IMR-90 (cell line): ENCODE measurements at regions not wholly inside any gene's neighbourhood (a gene's known extent, or its start where the extent isn't known, plus 50 kb on each side); places are given as distances from the start of the nearest gene placed in this dataset.

ENCODE experiments used
- BHLHE40 ChIP-seq: fragments of 150-350 bp; IDR thresholded peaks from 2 replicates; pipeline ENCODE4 v1.6.1; 2016; ENCODE audit warnings: mild to moderate bottlenecking, low read depth, low read length
- CTCF ChIP-seq: conservative IDR thresholded peaks from 2 replicates; pipeline ENCODE4 v1.5.1; 2012; ENCODE audit warnings: mild to moderate bottlenecking, low read depth, low read length, improper control_type of control experiment
- ELK1 ChIP-seq: fragments of 150-350 bp; IDR thresholded peaks from 2 replicates; pipeline ENCODE4 v1.6.1; 2016; ENCODE audit warnings: low read depth, mild to moderate bottlenecking, low read length, moderate library complexity, borderline replicate concordance
- FOS ChIP-seq: fragments of 150-350 bp; IDR thresholded peaks from 2 replicates; pipeline ENCODE4 v1.6.1; 2016; ENCODE audit warnings: low read depth, low read length
- MAFK ChIP-seq: IDR thresholded peaks from 2 replicates; pipeline ENCODE4 v1.6.1; 2012; ENCODE audit warnings: low read depth, low read length, improper control_type of control experiment
- MXI1 ChIP-seq: IDR thresholded peaks from 2 replicates; pipeline ENCODE4 v1.6.1; 2012; ENCODE audit warnings: low read depth, mild to moderate bottlenecking, low read length, moderate library complexity, borderline replicate concordance
- NFE2L2 ChIP-seq: fragments of 150-350 bp; IDR thresholded peaks from 2 replicates; pipeline ENCODE4 v1.6.1; 2016; ENCODE audit warnings: low read depth, mild to moderate bottlenecking, low read length
- POLR2A ChIP-seq: IDR thresholded peaks from 2 replicates; pipeline ENCODE4 v1.6.1; 2012; ENCODE audit warnings: mild to moderate bottlenecking, low read depth, low read length
- RAD21 ChIP-seq: IDR thresholded peaks from 2 replicates; pipeline ENCODE4 v1.6.1; 2012; ENCODE audit warnings: low read length, improper control_type of control experiment
- RCOR1 ChIP-seq: IDR thresholded peaks from 2 replicates; pipeline ENCODE4 v1.6.1; 2012; ENCODE audit warnings: mild to moderate bottlenecking, low read length, improper control_type of control experiment; ENCODE audit not compliant: insufficient replicate concordance
- RFX5 ChIP-seq: IDR thresholded peaks from 2 replicates; pipeline ENCODE4 v1.8.0; 2012; ENCODE audit warnings: low read depth, mild to moderate bottlenecking, low read length, moderate library complexity
- SMC3 ChIP-seq: fragments of 150-350 bp; IDR thresholded peaks from 2 replicates; pipeline ENCODE4 v1.6.1; 2016; ENCODE audit warnings: low read depth, mild to moderate bottlenecking, antibody characterized with exemption, low read length, moderate library complexity
- USF2 ChIP-seq: fragments of 150-350 bp; IDR thresholded peaks from 2 replicates; pipeline ENCODE4 v1.6.1; 2017; ENCODE audit warnings: mild to moderate bottlenecking, antibody characterized with exemption, low read length, low read depth

- TF ChIP-seq CTCF (no peak), BHLHE40 (no peak), RAD21 (no peak), FOS (no peak), POLR2A (no peak), ELK1 (no peak), RFX5 (no peak), MAFK (0 out of 2 replicates have a peak, but pooled peaks have one; percentile 7), RCOR1 (no peak), USF2 (no peak), SMC3 (no peak), NFE2L2 (no peak), MXI1 (no peak)
These were observed 673.8 kb upstream of the CITED2 start for GRCh38 chr6:140048202-140048790.
